BLaER1 treated with 17β-estradiol and CSF1 and Interleukin-3, amounts not matched to agents 10 nM and 100 nM (cell line): ENCODE measurements at regions not wholly inside any gene's neighbourhood (a gene's known extent, or its start where the extent isn't known, plus 50 kb on each side); places are given as distances from the start of the nearest gene placed in this dataset.
"Not testable (repeated sequence)": the region's sequence is repeated elsewhere in the genome, so short reads cannot be mapped to it uniquely, and the experiment has no call there.

ENCODE experiments used
- H3K27ac ChIP-seq, 11 experiments: shearing (Covaris generic); formaldehyde crosslinking; 2 replicates each; pipeline ENCODE4 v1.8.1; 2022
- H3K27me3 ChIP-seq, 11 experiments: shearing (Covaris generic); formaldehyde crosslinking; 2 replicates each; pipeline ENCODE4 v1.8.1; 2022
- H3K36me3 ChIP-seq, 11 experiments: shearing (Covaris generic); formaldehyde crosslinking; 2 replicates each; pipeline ENCODE4 v1.8.1; 2022
- H3K4me1 ChIP-seq, 10 experiments: shearing (Covaris generic); formaldehyde crosslinking; 2 replicates each; pipeline ENCODE4 v1.8.1; 2022
- H3K4me2 ChIP-seq, 11 experiments: shearing (Covaris generic); formaldehyde crosslinking; 2 replicates each; pipeline ENCODE4 v1.8.1; 2022
- H3K4me3 ChIP-seq, 10 experiments: shearing (Covaris generic); formaldehyde crosslinking; 2 replicates each; pipeline ENCODE4 v1.8.1; 2022
- H3K9ac ChIP-seq, 11 experiments: shearing (Covaris generic); formaldehyde crosslinking; 2 replicates each; pipeline ENCODE4 v1.8.1; 2022
- H3K9me3 ChIP-seq, 11 experiments: shearing (Covaris generic); formaldehyde crosslinking; replicated peaks in 1 of 11; 2 replicates each; pipeline ENCODE4 v1.8.1; 2022
- H4K20me1 ChIP-seq, 11 experiments: shearing (Covaris generic); formaldehyde crosslinking; 2 replicates each; pipeline ENCODE4 v1.8.1; 2022
- Cebpa-rat ChIP-seq, 11 experiments: shearing (Covaris generic); IDR thresholded peaks; 2 replicates each; pipeline ENCODE4 v1.8.1; 2022

DNA sequence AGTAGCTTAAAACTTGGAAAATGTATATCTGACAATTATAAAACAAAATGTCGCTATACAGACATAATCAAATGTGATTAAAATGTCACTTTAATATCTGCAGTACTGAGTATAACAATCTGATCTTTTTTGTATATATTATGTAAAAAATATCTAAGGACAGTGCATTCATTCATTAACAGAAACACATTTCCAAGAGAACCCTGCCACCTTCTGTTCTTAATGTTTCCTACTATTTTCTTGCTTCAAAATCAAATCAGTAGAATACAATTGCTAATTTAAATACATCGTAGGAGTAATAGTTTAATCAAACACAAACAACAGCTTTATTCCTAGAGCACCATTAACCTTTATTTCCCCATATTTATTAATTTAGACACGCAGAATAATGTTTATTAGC is 142.6 kb upstream of the ST8SIA4 start:
- 0 out of 20 replicates have a peak, but pooled peaks cover 0 to 5% (median 0%) of the 10 kb centered on the region in 10 experiments for H3K4me1 ChIP-seq
- no peaks in the 10 kb centered on the region for H4K20me1 ChIP-seq
- H3K9ac ChIP-seq, result no peak overlapping the region
- no peak overlapping the region for H3K4me3 ChIP-seq
- H3K27ac ChIP-seq, result no peak overlapping the region
- no peaks in the 10 kb centered on the region for H3K36me3 ChIP-seq
- no peaks in the 10 kb centered on the region for H3K27me3 ChIP-seq
- TF ChIP-seq Cebpa-rat (IDR thresholded peaks at IDR 0.05), result no peak
- H3K9me3 ChIP-seq, result no peaks in the 10 kb centered on the region
- no peak overlapping the region for H3K4me2 ChIP-seq

- H3K4me3 ChIP-seq, H3K9me3 ChIP-seq, H3K4me1 ChIP-seq, H3K27ac ChIP-seq, H3K36me3 ChIP-seq, H3K9ac ChIP-seq, H3K27me3 ChIP-seq, H3K4me2 ChIP-seq, H4K20me1 ChIP-seq: not testable (repeated sequence)
Measured at GRCh38 chr5:101040002-101040401, 136.9 kb upstream of the ST8SIA4 start.

DNA sequence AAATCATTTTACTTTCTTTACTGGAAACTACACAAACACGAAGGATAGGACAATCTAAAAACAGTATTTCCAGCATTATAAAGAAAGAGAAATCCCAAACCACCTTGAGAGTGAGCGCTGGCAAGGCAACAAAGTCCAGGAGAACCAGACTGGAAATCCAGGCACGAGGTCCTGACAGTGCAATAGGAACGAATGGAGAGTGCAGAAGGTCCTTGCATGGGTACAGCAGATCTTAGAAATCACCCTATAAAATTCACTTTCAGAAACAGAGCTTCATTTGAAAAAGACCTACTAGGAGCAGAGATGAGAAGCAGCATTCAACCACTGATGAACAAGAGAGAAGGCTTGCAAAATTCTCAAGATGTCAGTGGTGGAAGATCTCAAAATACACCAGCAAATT is 133.7 kb upstream of the ST8SIA4 start:
- Histone ChIP-seq H3K4me1 (no peaks in the 10 kb centered on the region), H3K9me3 (peaks cover 0 to 6% (median 0%) of the 10 kb centered on the region in 11 experiments; a peak in 4 of 22 replicates), H3K4me3 (no peak overlapping the region), H3K36me3 (no peaks in the 10 kb centered on the region), H3K27me3 (no peaks in the 10 kb centered on the region), H3K4me2 (no peak overlapping the region), H4K20me1 (no peaks in the 10 kb centered on the region), H3K27ac (no peak overlapping the region), H3K9ac (no peak overlapping the region)
- no peak for TF ChIP-seq Cebpa-rat (IDR thresholded peaks at IDR 0.05)

GRCh38 chr5:101035425-101035824 is 132.3 kb upstream of the ST8SIA4 start:
- H3K36me3 ChIP-seq, result no peaks in the 10 kb centered on the region
- no peaks in the 10 kb centered on the region for H3K4me1 ChIP-seq
- H3K27me3 ChIP-seq, result no peaks in the 10 kb centered on the region
- no peaks in the 10 kb centered on the region for H4K20me1 ChIP-seq
- peaks cover 0 to 6% (median 0%) of the 10 kb centered on the region in 11 experiments; a peak in 4 of 22 replicates for H3K9me3 ChIP-seq
- no peak overlapping the region for H3K9ac ChIP-seq
- no peak overlapping the region for H3K27ac ChIP-seq
- no peak for TF ChIP-seq Cebpa-rat (IDR thresholded peaks at IDR 0.05)
- H3K4me3 ChIP-seq, result no peak overlapping the region
- H3K4me2 ChIP-seq, result no peak overlapping the region

- Histone ChIP-seq H3K4me3 (no peak overlapping the region), H3K27ac (peak overlapping the region in 2 of 11 experiments; percentile 1 to 53; a peak in 2 of 22 replicates), H3K4me2 (peak overlapping the region in 8 of 11 experiments; percentile 9 to 38 (median 24); a peak in 13 of 22 replicates), H3K9me3 (peaks cover 12 to 24% (median 18%) of the 10 kb centered on the region in 11 experiments), H4K20me1 (no peaks in the 10 kb centered on the region), H3K36me3 (peaks cover 0 to 5% (median 0%) of the 10 kb centered on the region in 11 experiments; a peak in 1 of 22 replicates), H3K4me1 (peaks cover 0 to 8% (median 6%) of the 10 kb centered on the region in 10 experiments; a peak in 7 of 20 replicates), H3K9ac (no peak overlapping the region), H3K27me3 (no peaks in the 10 kb centered on the region)
- peak in 1 of 11 experiments; percentile 25; a peak in 2 of 22 replicates for TF ChIP-seq Cebpa-rat (IDR thresholded peaks at IDR 0.05)
Measured at GRCh38 chr5:101024299-101024698, 121.2 kb upstream of the ST8SIA4 start.

- H3K4me1 ChIP-seq, result peaks cover 0 to 4% (median 0%) of the 10 kb centered on the region in 10 experiments; a peak in 1 of 20 replicates
- TF ChIP-seq Cebpa-rat (IDR thresholded peaks at IDR 0.05), result no peak
- no peaks in the 10 kb centered on the region for H3K36me3 ChIP-seq
- H3K9ac ChIP-seq, result no peak overlapping the region
- no peaks in the 10 kb centered on the region for H4K20me1 ChIP-seq
- H3K27ac ChIP-seq, result no peak overlapping the region
- H3K27me3 ChIP-seq, result no peaks in the 10 kb centered on the region
- H3K4me3 ChIP-seq, result no peak overlapping the region
- no peak overlapping the region for H3K4me2 ChIP-seq
- 0 out of 22 replicates have a peak, but pooled peaks cover 0 to 3% (median 0%) of the 10 kb centered on the region in 11 experiments for H3K9me3 ChIP-seq
Measured at GRCh38 chr5:101018299-101018698, 115.2 kb upstream of the ST8SIA4 start.

DNA sequence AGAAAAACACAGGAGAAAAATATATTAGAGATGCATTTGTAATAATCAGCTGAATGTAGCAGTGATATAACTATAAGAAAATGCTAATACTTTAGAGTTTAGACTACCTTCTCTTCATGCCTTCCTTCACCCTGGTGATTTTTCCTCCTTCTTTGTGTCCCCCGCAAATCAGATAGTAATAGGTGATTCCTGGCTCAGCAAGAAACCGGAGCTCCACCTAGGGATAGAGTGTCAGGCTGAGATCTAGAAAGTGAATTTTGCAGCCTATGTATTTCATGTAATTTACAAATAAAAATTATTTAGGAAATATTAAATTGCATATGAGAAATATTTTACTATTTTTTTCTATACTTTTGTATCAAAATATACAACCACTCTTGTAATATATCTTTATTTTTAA is 109.8 kb upstream of the ST8SIA4 start:
- Histone ChIP-seq H3K9me3 (no peaks in the 10 kb centered on the region), H3K27ac (no peak overlapping the region), H3K36me3 (no peaks in the 10 kb centered on the region), H4K20me1 (no peaks in the 10 kb centered on the region), H3K4me3 (no peak overlapping the region), H3K27me3 (no peaks in the 10 kb centered on the region), H3K9ac (no peak overlapping the region), H3K4me2 (no peak overlapping the region), H3K4me1 (no peaks in the 10 kb centered on the region)
- no peak for TF ChIP-seq Cebpa-rat (IDR thresholded peaks at IDR 0.05)

- Histone ChIP-seq H3K9me3 (peaks cover 0 to 8% (median 0%) of the 10 kb centered on the region in 11 experiments; a peak in 2 of 22 replicates), H3K4me2 (no peak overlapping the region), H4K20me1 (no peaks in the 10 kb centered on the region), H3K36me3 (no peaks in the 10 kb centered on the region), H3K27ac (no peak overlapping the region), H3K27me3 (no peaks in the 10 kb centered on the region), H3K4me1 (no peaks in the 10 kb centered on the region), H3K9ac (no peak overlapping the region), H3K4me3 (no peak overlapping the region)
- no peak for TF ChIP-seq Cebpa-rat (IDR thresholded peaks at IDR 0.05)
Measured at GRCh38 chr5:101009758-101010519, 106.9 kb upstream of the ST8SIA4 start.

DNA sequence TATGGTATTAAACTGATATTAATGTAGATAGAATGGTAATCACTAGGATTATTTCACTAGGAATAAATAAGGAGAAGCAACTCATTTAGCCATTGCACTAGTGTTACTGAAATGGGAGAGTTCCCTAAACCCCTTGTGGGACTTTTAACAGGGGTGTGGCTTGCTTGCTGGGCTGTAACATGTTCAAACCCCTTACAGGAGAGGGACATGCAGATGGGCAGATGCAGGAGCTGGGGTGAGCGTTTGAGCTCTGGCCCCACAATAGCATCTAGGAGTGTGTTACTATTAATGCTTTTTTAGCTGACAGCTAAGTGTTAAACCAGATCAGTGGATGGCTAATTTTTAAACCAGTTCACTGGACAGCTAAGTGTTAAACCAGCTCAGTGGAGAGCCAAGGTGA is 89.3 kb upstream of the ST8SIA4 start:
- no peaks in the 10 kb centered on the region for H3K4me1 ChIP-seq
- no peak for TF ChIP-seq Cebpa-rat (IDR thresholded peaks at IDR 0.05)
- no peak overlapping the region for H3K4me3 ChIP-seq
- H3K27me3 ChIP-seq, result no peaks in the 10 kb centered on the region
- no peaks in the 10 kb centered on the region for H3K9me3 ChIP-seq
- no peak overlapping the region for H3K27ac ChIP-seq
- H3K9ac ChIP-seq, result no peak overlapping the region
- H3K4me2 ChIP-seq, result no peak overlapping the region
- H4K20me1 ChIP-seq, result no peaks in the 10 kb centered on the region
- no peaks in the 10 kb centered on the region for H3K36me3 ChIP-seq

GRCh38 chr5:100983601-100984000 is 80.5 kb upstream of the ST8SIA4 start:
- not testable (repeated sequence) for H3K27ac ChIP-seq, H3K4me3 ChIP-seq, H3K4me2 ChIP-seq, H3K27me3 ChIP-seq, H4K20me1 ChIP-seq, H3K9ac ChIP-seq, H3K36me3 ChIP-seq, H3K4me1 ChIP-seq
- peaks cover 0 to 11% (median 7%) of the 10 kb centered on the region in 11 experiments; a peak in 10 of 22 replicates for H3K9me3 ChIP-seq
